ENCODE measurements at regions not wholly inside any gene's neighbourhood (a gene's known extent, or its start where the extent isn't known, plus 50 kb on each side); places are given as distances from the start of the nearest gene placed in this dataset.

- DNase-seq (ENCODE audit: low spot score) = no peak
Observed at GRCh38 chr16:62562121-62562520, 525.9 kb upstream of the CDH8 start.

- DNase-seq (ENCODE audit: low spot score) = no peak
Observed at GRCh38 chr16:62549875-62550274, 513.6 kb upstream of the CDH8 start.

- DNase-seq (ENCODE audit: low spot score) = no peak
Observed at GRCh38 chr16:62548095-62548494, 511.9 kb upstream of the CDH8 start.

GRCh38 chr16:62546701-62547100 lies 510.5 kb upstream of the CDH8 start:
- no peak for DNase-seq (ENCODE audit: low spot score)

- DNase-seq (ENCODE audit: low spot score) = no peak
Observed at GRCh38 chr16:62545039-62545438, 508.8 kb upstream of the CDH8 start.

- no peak for DNase-seq (ENCODE audit: low spot score)
Observed at GRCh38 chr16:62543516-62543915, 507.3 kb upstream of the CDH8 start.

- DNase-seq (ENCODE audit: low spot score) = no peak
Observed at GRCh38 chr16:62539657-62540056, 503.4 kb upstream of the CDH8 start.

GRCh38 chr16:62530426-62530825 lies 494.2 kb upstream of the CDH8 start:
- no peak for DNase-seq (ENCODE audit: low spot score)

GRCh38 chr16:62516001-62516400 lies 479.8 kb upstream of the CDH8 start:
- no peak for DNase-seq (ENCODE audit: low spot score)

GRCh38 chr16:62503073-62503472 lies 466.8 kb upstream of the CDH8 start:
- DNase-seq (ENCODE audit: low spot score) = no peak

- DNase-seq (ENCODE audit: low spot score) = no peak
Observed at GRCh38 chr16:62478903-62479458, 442.7 kb upstream of the CDH8 start.

GRCh38 chr16:62477796-62478195 lies 441.6 kb upstream of the CDH8 start:
- DNase-seq (ENCODE audit: low spot score) = no peak

GRCh38 chr16:62475573-62475972 lies 439.3 kb upstream of the CDH8 start:
- no peak for DNase-seq (ENCODE audit: low spot score)

- DNase-seq (ENCODE audit: low spot score) = no peak
Observed at GRCh38 chr16:62462971-62463370, 426.7 kb upstream of the CDH8 start.

GRCh38 chr16:62450291-62450690 lies 414.1 kb upstream of the CDH8 start:
- DNase-seq (ENCODE audit: low spot score) = no peak

- no peak for DNase-seq (ENCODE audit: low spot score)
Observed at GRCh38 chr16:62445909-62446308, 409.7 kb upstream of the CDH8 start.

GRCh38 chr16:62424206-62424605 lies 388.0 kb upstream of the CDH8 start:
- no peak for DNase-seq (ENCODE audit: low spot score)

GRCh38 chr16:62408760-62409159 lies 372.5 kb upstream of the CDH8 start:
- DNase-seq (ENCODE audit: low spot score) = no peak

GRCh38 chr16:62406387-62406786 lies 370.1 kb upstream of the CDH8 start:
- no peak for DNase-seq (ENCODE audit: low spot score)

GRCh38 chr16:62404842-62405611 lies 368.8 kb upstream of the CDH8 start:
- no peak for DNase-seq (ENCODE audit: low spot score)

GRCh38 chr16:62392698-62393097 lies 356.5 kb upstream of the CDH8 start:
- DNase-seq (ENCODE audit: low spot score) = no peak

GRCh38 chr16:62391940-62392339 lies 355.7 kb upstream of the CDH8 start:
- DNase-seq (ENCODE audit: low spot score) = no peak

GRCh38 chr16:62391134-62391533 lies 354.9 kb upstream of the CDH8 start:
- DNase-seq (ENCODE audit: low spot score) = no peak

- DNase-seq (ENCODE audit: low spot score) = no peak
Observed at GRCh38 chr16:62390214-62390613, 354.0 kb upstream of the CDH8 start.

Measured in HuH-7 (cell line).